SU-DHL-6 (cell line): ENCODE measurements at regions not wholly inside any gene's neighbourhood (a gene's known extent, or its start where the extent isn't known, plus 50 kb on each side); places are given as distances from the start of the nearest gene placed in this dataset.

Experiments used
- H2AFZ ChIP-seq: fragments of 200-600 bp; sonication (generic); 2 replicates; pipeline ENCODE4 v1.6.1; 2014; ENCODE audit warnings: low read depth, mild to moderate bottlenecking, moderate library complexity, mixed read lengths, antibody characterized with exemption, low read length; ENCODE audit not compliant: severe bottlenecking
- H3F3A ChIP-seq: fragments of 200-600 bp; shearing (Covaris generic); 2 replicates; pipeline ENCODE4 v1.6.0; 2016; ENCODE audit warnings: antibody characterized with exemption, mild to moderate bottlenecking; ENCODE audit not compliant: insufficient read depth
- H3K27ac ChIP-seq: fragments of 200-600 bp; sonication (generic); 2 replicates; pipeline ENCODE4 v1.5.1; 2016; ENCODE audit warnings: low read depth, mild to moderate bottlenecking, low read length, moderate library complexity, mixed read lengths
- H3K27me3 ChIP-seq: fragments of 200-600 bp; sonication (generic), shearing (Covaris generic); 2 replicates; pipeline ENCODE4 v1.6.0; 2014; ENCODE audit warnings: mild to moderate bottlenecking, low read length
- H3K36me3 ChIP-seq: fragments of 200-600 bp; sonication (generic); 2 replicates; pipeline ENCODE4 v1.6.1; 2014; ENCODE audit warnings: mild to moderate bottlenecking, low read length, mixed read lengths
- H3K4me2 ChIP-seq: fragments of 300-600, 200-600 bp; shearing (Covaris generic), sonication (generic); 2 replicates; pipeline ENCODE4 v1.6.0; 2014; ENCODE audit warnings: low read length, low read depth, mild to moderate bottlenecking; ENCODE audit not compliant: poor library complexity, severe bottlenecking
- H3K4me3 ChIP-seq: fragments of 200-600 bp; sonication (generic); 2 replicates; pipeline ENCODE4 v1.5.1; 2014; ENCODE audit warnings: antibody characterized with exemption, low read length, mild to moderate bottlenecking, mixed read lengths; ENCODE audit not compliant: insufficient read depth, poor library complexity, severe bottlenecking
- H3K79me2 ChIP-seq: fragments of 200-600 bp; sonication (generic); 2 replicates; pipeline ENCODE4 v1.6.1; 2014; ENCODE audit warnings: mild to moderate bottlenecking, low read length, moderate library complexity; ENCODE audit not compliant: insufficient read depth
- H3K9ac ChIP-seq: fragments of 200-600 bp; sonication (generic); 2 replicates; pipeline ENCODE4 v1.7.0; 2014; ENCODE audit warnings: mild to moderate bottlenecking, low read length
- H3K9me2 ChIP-seq: fragments of 200-600 bp; sonication (generic); replicated peaks from 2 replicates; pipeline ENCODE4 v1.6.1; 2014; ENCODE audit warnings: low read length; ENCODE audit not compliant: insufficient read depth
- H3K9me3 ChIP-seq: fragments of 200-600 bp; sonication (generic); 2 replicates; pipeline ENCODE4 v1.6.1; 2014; ENCODE audit warnings: low read length, mixed read lengths; ENCODE audit not compliant: insufficient read depth
- H4K20me1 ChIP-seq: fragments of 200-600 bp; sonication (generic); 2 replicates; pipeline ENCODE4 v1.6.1; 2014; ENCODE audit warnings: low read depth, mild to moderate bottlenecking, antibody characterized with exemption, low read length, moderate library complexity, mixed read lengths
- CTCF ChIP-seq: fragments of 200-600 bp; sonication (generic); IDR thresholded peaks from one replicate; pipeline ENCODE4 v1.5.1; 2017; ENCODE audit warnings: antibody characterized with exemption, mild to moderate bottlenecking, low read length, moderate library complexity; ENCODE audit not compliant: insufficient read depth, poor library complexity, severe bottlenecking
- EZH2phosphoT487 ChIP-seq: fragments of 200-600 bp; sonication (generic), shearing (Covaris generic); conservative IDR thresholded peaks from 2 replicates; pipeline ENCODE4 v1.6.1; 2018; ENCODE audit warnings: mild to moderate bottlenecking, antibody characterized with exemption, low read length, moderate library complexity, mixed read lengths

GRCh38 chr11:39458481-39458880, 2001.0 kb downstream of the LRRC4C start:
- Histone ChIP-seq H4K20me1 (no peaks in the 10 kb centered on the region), H3K9ac (no peak overlapping the region), H3K27me3 (no peaks in the 10 kb centered on the region), H3F3A (no peaks in the 10 kb centered on the region), H3K4me3 (no peak overlapping the region), H3K27ac (no peak overlapping the region), H3K9me2 (no peaks in the 10 kb centered on the region), H2AFZ (no peak overlapping the region), H3K9me3 (no peaks in the 10 kb centered on the region), H3K79me2 (no peaks in the 10 kb centered on the region), H3K36me3 (no peaks in the 10 kb centered on the region), H3K4me2 (no peak overlapping the region)
- TF ChIP-seq CTCF (no peak), EZH2phosphoT487 (no peak)

GRCh38 chr11:39443424-39444022, 2015.9 kb downstream of the LRRC4C start:
- Histone ChIP-seq H3K36me3 (no peaks in the 10 kb centered on the region), H3K9me3 (no peaks in the 10 kb centered on the region), H3K27me3 (no peaks in the 10 kb centered on the region), H3K79me2 (no peaks in the 10 kb centered on the region), H3K9me2 (no peaks in the 10 kb centered on the region), H3K27ac (no peak overlapping the region), H3K4me3 (no peak overlapping the region), H3K9ac (no peak overlapping the region), H3K4me2 (no peak overlapping the region), H3F3A (no peaks in the 10 kb centered on the region), H4K20me1 (no peaks in the 10 kb centered on the region), H2AFZ (no peak overlapping the region)
- TF ChIP-seq CTCF (no peak), EZH2phosphoT487 (no peak)

- Histone ChIP-seq H3K9me3 (no peaks in the 10 kb centered on the region), H3K27me3 (no peaks in the 10 kb centered on the region), H3K79me2 (no peaks in the 10 kb centered on the region), H3F3A (no peaks in the 10 kb centered on the region), H3K4me2 (no peak overlapping the region), H3K9me2 (no peaks in the 10 kb centered on the region), H3K27ac (no peak overlapping the region), H3K4me3 (no peak overlapping the region), H4K20me1 (no peaks in the 10 kb centered on the region), H3K36me3 (no peaks in the 10 kb centered on the region), H2AFZ (no peak overlapping the region), H3K9ac (no peak overlapping the region)
- TF ChIP-seq CTCF: no peak
These were observed 2017.3 kb downstream of the LRRC4C start for GRCh38 chr11:39442177-39442576.
